ENCODE measurements at regions not wholly inside any gene's neighbourhood (a gene's known extent, or its start where the extent isn't known, plus 50 kb on each side); places are given as distances from the start of the nearest gene placed in this dataset.

DNA sequence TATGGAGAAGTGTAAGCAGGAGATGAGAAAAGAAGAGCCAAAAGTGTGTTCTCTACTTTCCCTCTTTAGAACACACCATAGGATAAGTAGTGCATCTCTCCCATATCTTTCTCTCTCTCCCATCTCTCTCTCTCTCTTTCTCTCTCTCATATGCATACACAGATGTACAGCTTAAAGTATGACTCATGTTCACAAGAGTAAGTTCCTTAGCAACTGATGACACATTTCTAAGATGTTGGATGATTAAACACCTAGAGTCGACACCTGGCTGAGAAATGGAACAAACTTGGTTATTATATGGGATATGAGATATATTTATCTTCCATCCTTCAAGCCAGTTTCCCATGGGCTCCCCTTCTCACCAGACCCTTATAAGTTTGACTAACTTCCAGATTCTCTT lies 113.5 kb downstream of the TMEM132E start:
- no peak for DNase-seq
